Heart right ventricle (tissue), 16 donors: ENCODE measurements at regions not wholly inside any gene's neighbourhood (a gene's known extent, or its start where the extent isn't known, plus 50 kb on each side); places are given as distances from the start of the nearest gene placed in this dataset.

Experiments used
- ATAC-seq, 8 donors: fragments of 200-7000 bp; cut with Tn5 transposase; one replicate each; pipeline ENCODE4 v1.9.1; 2020; ENCODE audit warnings: mild to moderate bottlenecking in 8 of 8, moderate library complexity in 8 of 8, moderate number of reproducible peaks in 1 of 8
- DNase-seq, 2 donors: peaks; one replicate each; pipeline ENCODE4 v3.0.0-alpha.2; 2020
- H3K27ac ChIP-seq, 10 donors: fragments of 200-600 bp; sonication (generic) in 2 of 10; one replicate each; pipeline versions ENCODE4 v1.5.0 to v1.8.0; 2020 to 2022; ENCODE audit warnings: mild to moderate bottlenecking in 3 of 10
- H3K27me3 ChIP-seq, 7 donors: fragments of 200-600 bp; one replicate each; pipeline ENCODE4 v1.8.0; 2021 to 2022; ENCODE audit warnings: mild to moderate bottlenecking in 2 of 7
- H3K36me3 ChIP-seq, 9 donors: fragments of 200-600 bp; sonication (generic) in 1 of 9; one replicate each; pipeline versions ENCODE4 v1.5.0 to v1.8.0; 2020 to 2022; ENCODE audit warnings: mild to moderate bottlenecking in 2 of 9
- H3K4me1 ChIP-seq, 9 donors: fragments of 200-600 bp; sonication (generic) in 1 of 9; one replicate each; pipeline versions ENCODE4 v1.5.0 to v1.8.0; 2020 to 2022; ENCODE audit warnings: mild to moderate bottlenecking in 4 of 9
- H3K4me3 ChIP-seq, 10 donors: fragments of 200-600 bp; sonication (generic) in 2 of 10; one replicate each; pipeline versions ENCODE4 v1.5.0 to v1.8.0; 2020 to 2022; ENCODE audit warnings: mild to moderate bottlenecking in 7 of 10, moderate library complexity in 2 of 10
- H3K9me3 ChIP-seq, 11 donors: fragments of 200-600 bp in 10 of 11; sonication (generic) in 2 of 11; one replicate each; pipeline versions ENCODE4 v1.5.0 to v1.8.0; 2013 to 2022; ENCODE audit warnings: mild to moderate bottlenecking in 2 of 11, control low read depth in 1 of 11, moderate library complexity in 1 of 11
- CTCF ChIP-seq, 9 donors: fragments of 200-600 bp; sonication (generic) in 2 of 9; IDR thresholded peaks; one replicate each; pipeline versions ENCODE4 v1.5.0 to v1.8.0; 2021 to 2022; ENCODE audit warnings: antibody characterized with exemption in 9 of 9, mild to moderate bottlenecking in 5 of 9, moderate library complexity in 1 of 9
- WGBS, 2 donors: extraction: QIAGEN DNeasy Blood & Tissue Kit; methylation state at CpG; one replicate each; pipeline ENCODE4 v1.1.7; 2013; ENCODE audit warnings: inconsistent platforms in 1 of 2; 5-methylcytosine and 5-hydroxymethylcytosine counted together
- intact Hi-C, 10 donors: fragments of 100-400 bp; cut with DNase I; formaldehyde crosslinking; loops; one replicate each; pipeline versions ENCODE4 v1.11.1 to v1.14.2; 2022
- donor health status: Arrhythmogenic right ventricular cardiomyopathy.
- donor health status: ischemic (EF 13 %, LVEDD 7.1; RV severe dilation, severe dysfunction).
- donor health status: healthy with polysubstance abuse.
- donor health status: DM: no; HTN: yes; CAD: no.
- donor health status: DM: no; HTN: no; CAD: no.
- donor health status: ischemic (EF 25% LVEDD 6.9; RV normal size, moderate dysfunction).
- donor health status: ischemic (EF 25% LVEDD 5.7; RV mildly dilated, moderate dysfunction).
- donor health status: healthy.
- donor health status: DM: yes; HTN: yes; CAD: no.
- donor health status: Ischemic cardiomyopathy.
- donor health status: ischemic (EF 35%, LVEDD 5.7; RV mildly dilated, moderate dysfunction).
- donor health status: nonischemic (EF 11% LVEDD 7.7; RV severe dilation, severe dysfunction).
- donor health status: DM: yes; HTN: yes; CAD: no.
- donor health status: PGD.
- donor health status: ischemic (EF 29% LVEDD 5.4; RV normal size, mild dysfunction).
- donor health status: nonischemic (EF 23%, LVEDD 6.1; RV moderate dilation, normal function).

DNA sequence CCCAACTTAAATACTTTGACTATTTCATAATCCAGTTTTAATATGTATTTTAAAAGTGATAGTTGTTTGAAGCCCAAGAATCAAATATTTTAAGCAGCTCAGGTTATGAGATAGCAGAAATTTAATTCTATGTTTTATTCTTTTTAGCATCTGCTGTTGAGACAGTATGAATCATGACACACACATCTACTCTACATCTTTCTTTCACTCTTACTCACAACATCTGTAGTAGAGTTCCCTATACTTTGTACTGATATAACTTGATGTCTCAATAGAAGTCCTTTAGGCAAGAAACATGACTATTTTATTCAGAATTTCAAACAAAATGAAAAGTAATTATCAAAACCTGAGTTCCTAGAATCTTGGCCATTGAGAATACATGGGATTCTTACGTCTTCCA, 187.9 kb upstream of the GNPDA2 start:
- DNase-seq = no peak
- no peaks in the 10 kb centered on the region for H3K36me3 ChIP-seq
- WGBS, 2 donors = 77 to 87% methylated on average over 1 of the region's 1 CpG
- no peak for ATAC-seq
- TF ChIP-seq CTCF (IDR thresholded peaks at IDR 0.05) = no peak
- H3K27me3 ChIP-seq = no peaks in the 10 kb centered on the region
- no peak overlapping the region for H3K27ac ChIP-seq
- no peaks in the 10 kb centered on the region for H3K4me1 ChIP-seq
- H3K9me3 ChIP-seq = no peaks in the 10 kb centered on the region
- no peak overlapping the region for H3K4me3 ChIP-seq
- intact Hi-C loops = no loop called here

DNA sequence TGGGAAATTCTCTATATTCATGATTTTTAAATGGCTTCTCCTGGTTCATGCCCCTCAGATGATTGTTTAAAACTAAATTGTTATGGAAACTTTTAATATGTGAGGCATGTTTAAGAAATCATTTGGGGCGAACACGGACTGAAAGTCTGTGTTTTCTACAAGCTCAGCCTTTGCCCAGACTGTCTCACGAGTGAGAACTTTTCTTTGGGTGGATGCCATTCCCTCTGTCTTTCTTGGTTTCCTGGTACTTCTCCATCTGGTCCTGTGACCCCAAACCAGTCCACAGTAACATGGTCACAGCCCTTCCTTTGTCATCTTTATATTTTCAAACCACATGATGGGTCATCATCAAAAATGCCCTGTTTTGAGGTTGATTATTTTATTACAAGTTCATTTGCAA, 186.6 kb upstream of the GNPDA2 start:
- TF ChIP-seq CTCF (IDR thresholded peaks at IDR 0.05) = no peak
- no peak for ATAC-seq
- intact Hi-C loops = no loop called here

GRCh38 chr4:44908565-44908964, 182.2 kb upstream of the GNPDA2 start:
- intact Hi-C loops = no loop called here
- Histone ChIP-seq H3K4me1 (no peaks in the 10 kb centered on the region), H3K4me3 (no peak overlapping the region), H3K27ac (no peak overlapping the region), H3K36me3 (no peaks in the 10 kb centered on the region), H3K9me3 (no peaks in the 10 kb centered on the region), H3K27me3 (no peaks in the 10 kb centered on the region)
- no peak for TF ChIP-seq CTCF (IDR thresholded peaks at IDR 0.05)
- DNase-seq (no peak), ATAC-seq (no peak)
- 93 to 98% methylated on average over 1 of the region's 1 CpG for WGBS, 2 donors

More for the DNA sequence above, 186.6 kb upstream of the GNPDA2 start:
- WGBS, 2 donors = 60 to 76% methylated on average over 3 of the region's 3 CpGs
- DNase-seq = no peak
- no peaks in the 10 kb centered on the region for H3K4me1 ChIP-seq
- H3K4me3 ChIP-seq = no peak overlapping the region
- H3K27ac ChIP-seq = no peak overlapping the region
- H3K36me3 ChIP-seq = no peaks in the 10 kb centered on the region
- no peaks in the 10 kb centered on the region for H3K9me3 ChIP-seq
- no peaks in the 10 kb centered on the region for H3K27me3 ChIP-seq

DNA sequence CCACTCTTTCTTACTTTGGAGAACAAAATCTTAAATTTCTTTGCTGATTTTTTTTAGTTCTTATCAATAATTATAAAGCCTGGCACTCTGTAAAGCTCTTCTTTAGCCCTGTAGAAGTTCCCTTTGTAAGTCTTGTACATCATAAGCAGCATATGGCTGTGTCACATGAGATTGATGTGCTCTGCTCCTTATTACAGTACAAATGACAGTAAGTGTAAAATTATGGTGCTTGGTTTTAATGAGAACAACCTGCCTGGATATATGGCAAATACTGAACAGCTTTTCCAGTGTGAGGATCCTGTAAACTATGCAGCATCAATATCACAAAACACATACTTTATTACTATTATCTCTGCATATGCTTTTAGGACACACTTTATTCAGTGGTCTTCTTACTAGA, 145.9 kb upstream of the GNPDA2 start:
- intact Hi-C loops = no loop called here
- ATAC-seq = no peak
- no peak for TF ChIP-seq CTCF (IDR thresholded peaks at IDR 0.05)
- Histone ChIP-seq H3K4me3 (no peak overlapping the region), H3K4me1 (no peaks in the 10 kb centered on the region), H3K9me3 (no peaks in the 10 kb centered on the region), H3K27me3 (no peaks in the 10 kb centered on the region), H3K36me3 (no peaks in the 10 kb centered on the region), H3K27ac (no peak overlapping the region)
- DNase-seq = no peak

- Histone ChIP-seq H3K36me3 (no peaks in the 10 kb centered on the region), H3K4me3 (no peak overlapping the region), H3K9me3 (peaks cover 0 to under 1% (median 0%) of the 10 kb centered on the region in 11 donors), H3K27ac (no peak overlapping the region), H3K27me3 (no peaks in the 10 kb centered on the region), H3K4me1 (no peaks in the 10 kb centered on the region)
- intact Hi-C loops = no loop called here
- DNase-seq = no peak
- no peak for TF ChIP-seq CTCF (IDR thresholded peaks at IDR 0.05)
- ATAC-seq = no peak
- WGBS, 2 donors = 58 to 70% methylated on average over 4 of the region's 4 CpGs
These were observed 144.8 kb upstream of the GNPDA2 start for GRCh38 chr4:44871133-44871532.
